Nephron (organoid): ENCODE measurements at regions not wholly inside any gene's neighbourhood (a gene's known extent, or its start where the extent isn't known, plus 50 kb on each side); places are given as distances from the start of the nearest gene placed in this dataset.

Experiments used
- H3K27ac Mint-ChIP-seq, 3 experiments: 2 replicates each; pipeline ENCODE4 v1.8.0; 2020; ENCODE audit warnings: mixed read lengths in 3 of 3, mild to moderate bottlenecking in 2 of 3, moderate library complexity in 1 of 3
- H3K27me3 Mint-ChIP-seq: 2 replicates; pipeline ENCODE4 v1.8.0; 2021; ENCODE audit warnings: low read depth, mild to moderate bottlenecking, moderate library complexity, mixed read lengths
- H3K36me3 Mint-ChIP-seq: 2 replicates; pipeline ENCODE4 v1.8.0; 2020; ENCODE audit warnings: low read depth, mixed read lengths
- H3K4me1 Mint-ChIP-seq: 2 replicates; pipeline ENCODE4 v1.8.0; 2020; ENCODE audit warnings: mixed read lengths
- H3K4me3 Mint-ChIP-seq, 3 experiments: 2 replicates each; pipeline ENCODE4 v1.8.0; 2020; ENCODE audit warnings: mild to moderate bottlenecking in 3 of 3, mixed read lengths in 3 of 3, moderate library complexity in 2 of 3
- H3K9me3 Mint-ChIP-seq: 2 replicates; pipeline ENCODE4 v1.8.0; 2020; ENCODE audit warnings: mixed read lengths
- CTCF ChIP-seq, 3 experiments: fragments of 200-600 bp; sonication (generic); IDR thresholded peaks; one replicate each; pipeline ENCODE4 v1.5.0; 2021; ENCODE audit warnings: antibody characterized with exemption in 3 of 3; ENCODE audit not compliant: unreplicated experiment in 3 of 3

GRCh38 chr1:56194701-56195300 is 384.6 kb downstream of the PLPP3 start:
- no peak overlapping the region for H3K4me3 Mint-ChIP-seq
- no peak for TF ChIP-seq CTCF (IDR thresholded peaks at IDR 0.05; ENCODE audit: unreplicated experiment in 3 of 3)
- no peaks in the 10 kb centered on the region for H3K9me3 Mint-ChIP-seq
- no peaks in the 10 kb centered on the region for H3K36me3 Mint-ChIP-seq
- H3K4me1 Mint-ChIP-seq: peaks cover 24% of the 10 kb centered on the region
- H3K27ac Mint-ChIP-seq: no peak overlapping the region
- peaks cover 10% of the 10 kb centered on the region for H3K27me3 Mint-ChIP-seq

GRCh38 chr1:56193656-56194055 is 385.7 kb downstream of the PLPP3 start:
- no peaks in the 10 kb centered on the region for H3K9me3 Mint-ChIP-seq
- no peaks in the 10 kb centered on the region for H3K36me3 Mint-ChIP-seq
- H3K4me3 Mint-ChIP-seq: no peak overlapping the region
- H3K4me1 Mint-ChIP-seq: peaks cover 24% of the 10 kb centered on the region
- no peak overlapping the region for H3K27ac Mint-ChIP-seq
- TF ChIP-seq CTCF (IDR thresholded peaks at IDR 0.05; ENCODE audit: unreplicated experiment in 3 of 3): no peak
- peaks cover 10% of the 10 kb centered on the region for H3K27me3 Mint-ChIP-seq

GRCh38 chr1:56191369-56191768 is 388.0 kb downstream of the PLPP3 start:
- no peak for TF ChIP-seq CTCF (IDR thresholded peaks at IDR 0.05; ENCODE audit: unreplicated experiment in 3 of 3)
- Mint-ChIP-seq H3K4me1 (peaks cover 33% of the 10 kb centered on the region), H3K27ac (no peak overlapping the region), H3K27me3 (peaks cover 10% of the 10 kb centered on the region), H3K4me3 (no peak overlapping the region), H3K9me3 (no peaks in the 10 kb centered on the region), H3K36me3 (no peaks in the 10 kb centered on the region)

DNA sequence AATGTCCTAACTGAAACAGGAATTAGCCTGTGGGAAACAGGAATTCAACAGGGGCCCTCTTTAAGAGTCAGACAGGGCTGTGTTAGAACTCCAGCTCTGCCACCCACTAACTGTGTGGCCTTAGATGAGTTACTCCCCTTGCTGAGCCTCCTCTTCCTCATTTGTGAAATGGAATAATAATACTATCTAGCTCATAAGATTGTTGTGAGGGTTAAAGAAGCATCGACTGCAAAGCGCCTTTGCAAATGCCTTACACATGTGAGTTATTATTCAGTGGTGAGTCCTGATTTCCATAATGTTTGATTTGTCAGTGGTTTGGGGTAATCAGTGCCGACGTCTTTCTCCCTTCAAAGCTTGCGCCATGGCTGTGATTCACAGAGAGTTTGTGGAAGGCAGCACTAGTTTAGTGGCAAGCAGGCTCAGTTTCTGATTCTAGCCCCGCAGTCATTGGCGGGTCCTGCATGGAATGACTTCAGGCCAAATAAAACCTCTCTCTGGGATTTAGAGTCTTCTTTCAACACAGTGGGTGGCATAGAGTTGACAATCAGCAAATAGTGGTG is 388.5 kb downstream of the PLPP3 start:
- no peak overlapping the region for H3K4me3 Mint-ChIP-seq
- peaks cover 10% of the 10 kb centered on the region for H3K27me3 Mint-ChIP-seq
- peaks cover 38% of the 10 kb centered on the region for H3K4me1 Mint-ChIP-seq
- TF ChIP-seq CTCF (IDR thresholded peaks at IDR 0.05; ENCODE audit: unreplicated experiment in 3 of 3): no peak
- no peaks in the 10 kb centered on the region for H3K36me3 Mint-ChIP-seq
- no peak overlapping the region for H3K27ac Mint-ChIP-seq
- no peaks in the 10 kb centered on the region for H3K9me3 Mint-ChIP-seq

GRCh38 chr1:56189946-56190805 is 389.2 kb downstream of the PLPP3 start:
- Mint-ChIP-seq H3K27me3 (peaks cover 10% of the 10 kb centered on the region), H3K27ac (peak overlapping the region in 1 of 3 experiments; percentile 14), H3K4me3 (no peak overlapping the region), H3K9me3 (no peaks in the 10 kb centered on the region), H3K4me1 (peaks cover 44% of the 10 kb centered on the region), H3K36me3 (no peaks in the 10 kb centered on the region)
- peak in 2 of 3 experiments; percentile 17 to 21 for TF ChIP-seq CTCF (IDR thresholded peaks at IDR 0.05; ENCODE audit: unreplicated experiment in 3 of 3)
